Endothelial cell of umbilical vein (primary cell): ENCODE measurements at regions not wholly inside any gene's neighbourhood (a gene's known extent, or its start where the extent isn't known, plus 50 kb on each side); places are given as distances from the start of the nearest gene placed in this dataset.

ENCODE experiments used
- BruUV-seq: library from RNA; stranded (reverse); fragments of 400-500 nt; replicated peaks from 2 replicates; lab custom pipeline; 2021; lab: Mats Ljungman, UMichigan
- CTCF ChIA-PET: fragments of 300-600, 350-600 bp; sonication (Branson Sonifier 250); formaldehyde crosslinking; loops from one replicate; lab custom pipeline; 2021; ENCODE audit warnings: antibody characterized with exemption, inconsistent platforms; lab: Charles Lee
- POLR2A ChIA-PET: fragments of 300-600, 350-600 bp; sonication (Branson Sonifier 250); formaldehyde crosslinking; loops from one replicate; lab custom pipeline; 2021; ENCODE audit warnings: antibody characterized with exemption, inconsistent platforms; lab: Charles Lee
- DNase-seq: peaks from one replicate; pipeline ENCODE4 v3.0.0-alpha.2; 2011; ENCODE audit warnings: low read depth, low spot score
- FAIRE-seq: peaks from 2 replicates; lab custom pipeline; 2011; peaks lifted over from hg19 to GRCh38; lab: Jason Lieb, UNC
- H2AFZ ChIP-seq: 2 replicates; pipeline ENCODE4 v1.6.0; 2012; ENCODE audit warnings: low read depth, low read length, control low read depth, inconsistent platforms
- H3K27ac ChIP-seq: 2 replicates; pipeline ENCODE4 v1.5.1; 2011; ENCODE audit warnings: low read depth, mild to moderate bottlenecking, control low read depth, low read length, moderate library complexity; ENCODE audit not compliant: insufficient read depth
- H3K27me3 ChIP-seq, 2 experiments: 2 replicates each; pipeline versions ENCODE4 v1.6.0 to v1.6.1; 2011; ENCODE audit warnings: low read length in 2 of 2, mixed read lengths in 1 of 2; ENCODE audit not compliant: control insufficient read depth in 2 of 2, insufficient read depth in 2 of 2
- H3K36me3 ChIP-seq, 2 experiments: 2 replicates in 1 of 2; 3 replicates in 1 of 2; pipeline ENCODE4 v1.5.1; 2011; ENCODE audit warnings: low read length in 2 of 2, mild to moderate bottlenecking in 1 of 2, moderate library complexity in 1 of 2; ENCODE audit not compliant: control insufficient read depth in 2 of 2, insufficient read depth in 2 of 2; ENCODE audit errors: extremely low read depth in 1 of 2
- H3K4me1 ChIP-seq: 3 replicates; pipeline ENCODE4 v1.5.1; 2011; ENCODE audit warnings: mild to moderate bottlenecking, low read length; ENCODE audit not compliant: control insufficient read depth, insufficient read depth; ENCODE audit errors: extremely low read depth
- H3K4me2 ChIP-seq: 2 replicates; pipeline ENCODE4 v1.6.1; 2011; ENCODE audit warnings: low read length, control low read depth, mixed read lengths; ENCODE audit not compliant: insufficient read depth
- H3K4me3 ChIP-seq, 3 experiments: fragments of 200-600 bp in 1 of 3; sonication (generic), shearing (Covaris generic) in 1 of 3; replicated peaks in 1 of 3; 2 replicates each; pipeline ENCODE4 v1.5.1; 2011 to 2016; ENCODE audit warnings: control low read depth in 3 of 3, low read length in 3 of 3, mild to moderate bottlenecking in 2 of 3, inconsistent platforms in 1 of 3, low read depth in 1 of 3, moderate library complexity in 1 of 3; ENCODE audit not compliant: insufficient read depth in 1 of 3
- H3K79me2 ChIP-seq: 2 replicates; pipeline ENCODE4 v1.6.0; 2012; ENCODE audit warnings: low read length, inconsistent platforms; ENCODE audit not compliant: control insufficient read depth, insufficient read depth
- H3K9ac ChIP-seq: replicated peaks from 2 replicates; pipeline ENCODE3; 2011; ENCODE audit warnings: low read length, control low read depth; ENCODE audit not compliant: insufficient read depth; ENCODE audit errors: extremely low read depth
- H3K9me1 ChIP-seq: replicated peaks from 3 replicates; pipeline ENCODE4 v1.6.0; 2011; ENCODE audit warnings: mild to moderate bottlenecking, low read length; ENCODE audit not compliant: control insufficient read depth, insufficient read depth; ENCODE audit errors: extremely low read depth
- H3K9me3 ChIP-seq: replicated peaks from 2 replicates; pipeline ENCODE4 v1.5.1; 2012; ENCODE audit warnings: low read length, inconsistent platforms; ENCODE audit not compliant: control insufficient read depth, insufficient read depth
- H4K20me1 ChIP-seq: replicated peaks from 2 replicates; pipeline ENCODE3; 2011; ENCODE audit warnings: mild to moderate bottlenecking, low read length; ENCODE audit not compliant: control insufficient read depth, insufficient read depth; ENCODE audit errors: extremely low read depth
- MYC ChIP-seq: IDR thresholded peaks from one replicate; pipeline ENCODE4 v1.6.1; 2011; ENCODE audit warnings: mild to moderate bottlenecking, low read depth, low read length
- POLR2A ChIP-seq: IDR thresholded peaks from 2 replicates; pipeline ENCODE4 v1.6.1; 2012; ENCODE audit warnings: low read depth, mild to moderate bottlenecking, control low read depth, low read length
- dilution Hi-C: fragments of 300-500 bp; cut with MboI; formaldehyde crosslinking; loops from one replicate; pipeline ENCODE4 v1.15.0; 2019; ENCODE audit warnings: low sequenced_read_pairs; ENCODE audit not compliant: extremely low pct_ligation_motif_present
- intact Hi-C: fragments of 100-400 bp; cut with micrococcal nuclease; formaldehyde crosslinking; loops from one replicate; pipeline ENCODE4 v1.10.0; 2022
- TF ChIP-seq, protein P1 (sequence below), 2 donors: IDR thresholded peaks; 1 replicate in 1 of 2; 2 replicates in 1 of 2; pipeline ENCODE4 v1.5.1; 2011; ENCODE audit warnings: low read length in 2 of 2, mild to moderate bottlenecking in 2 of 2, moderate library complexity in 2 of 2, control low read depth in 1 of 2, inconsistent platforms in 1 of 2, low read depth in 1 of 2; ENCODE audit not compliant: insufficient read depth in 1 of 2; ENCODE audit errors: extremely low read depth in 1 of 2

DNA sequence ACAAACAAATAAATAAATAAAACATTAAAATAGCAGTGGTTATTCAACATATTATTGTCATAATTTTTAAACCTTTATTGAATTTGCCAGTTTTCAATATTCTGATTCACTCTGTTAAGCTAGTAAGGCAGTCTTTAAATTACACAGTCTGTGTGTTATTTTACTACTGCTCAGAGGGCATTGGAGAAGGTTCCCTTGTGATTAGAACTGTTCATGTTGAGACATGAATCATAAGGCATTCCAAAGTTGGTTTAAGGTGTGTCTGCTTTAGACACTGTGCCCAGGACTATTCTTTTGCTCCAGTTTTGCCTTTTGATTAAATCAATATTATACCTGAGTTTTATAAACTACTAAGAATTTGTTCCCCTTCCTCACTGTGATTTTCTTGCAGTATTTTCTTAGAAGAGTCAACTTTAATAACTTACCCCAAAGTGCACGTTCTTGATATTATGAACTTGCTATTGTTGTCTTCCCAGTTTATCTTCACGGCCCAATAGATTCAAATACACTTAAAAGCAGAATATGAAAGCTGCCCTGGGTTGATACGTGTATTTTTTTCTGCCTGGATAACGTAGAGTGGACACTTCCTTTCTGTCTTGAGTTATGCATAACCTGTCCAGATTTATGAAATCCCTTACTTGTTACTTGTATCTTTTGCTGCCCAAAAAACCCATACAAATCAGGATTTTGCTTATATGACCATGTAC is 105.3 kb upstream of the BCAT1 start:
- H3K9me1 ChIP-seq = no peaks in the 10 kb centered on the region
- H3K4me1 ChIP-seq = no peaks in the 10 kb centered on the region
- DNase-seq (no peak), FAIRE-seq (no peak)
- no peak overlapping the region for H3K27ac ChIP-seq
- H3K27me3 ChIP-seq = peaks cover 2 to 3% of the 10 kb centered on the region in 2 experiments
- H3K79me2 ChIP-seq = no peaks in the 10 kb centered on the region
- ChIA-PET CTCF (interaction anchor here (1.5 kb wide), 1 partner anchor 29 kb away, joined by 4 read pairs; no protein-coding TSS in a partner anchor), POLR2A (no interaction called here)
- H2AFZ ChIP-seq = no peak overlapping the region
- H4K20me1 ChIP-seq = no peaks in the 10 kb centered on the region
- H3K4me2 ChIP-seq = no peak overlapping the region
- no peak overlapping the region for H3K4me3 ChIP-seq
- H3K36me3 ChIP-seq = no peaks in the 10 kb centered on the region
- H3K9me3 ChIP-seq = no peaks in the 10 kb centered on the region
- H3K9ac ChIP-seq = no peak overlapping the region
- no TSS peak for BruUV-seq
- intact Hi-C loops = no loop called here
- dilution Hi-C loops = no loop called here
- no peak for TF ChIP-seq POLR2A
- TF ChIP-seq, protein P1, sequence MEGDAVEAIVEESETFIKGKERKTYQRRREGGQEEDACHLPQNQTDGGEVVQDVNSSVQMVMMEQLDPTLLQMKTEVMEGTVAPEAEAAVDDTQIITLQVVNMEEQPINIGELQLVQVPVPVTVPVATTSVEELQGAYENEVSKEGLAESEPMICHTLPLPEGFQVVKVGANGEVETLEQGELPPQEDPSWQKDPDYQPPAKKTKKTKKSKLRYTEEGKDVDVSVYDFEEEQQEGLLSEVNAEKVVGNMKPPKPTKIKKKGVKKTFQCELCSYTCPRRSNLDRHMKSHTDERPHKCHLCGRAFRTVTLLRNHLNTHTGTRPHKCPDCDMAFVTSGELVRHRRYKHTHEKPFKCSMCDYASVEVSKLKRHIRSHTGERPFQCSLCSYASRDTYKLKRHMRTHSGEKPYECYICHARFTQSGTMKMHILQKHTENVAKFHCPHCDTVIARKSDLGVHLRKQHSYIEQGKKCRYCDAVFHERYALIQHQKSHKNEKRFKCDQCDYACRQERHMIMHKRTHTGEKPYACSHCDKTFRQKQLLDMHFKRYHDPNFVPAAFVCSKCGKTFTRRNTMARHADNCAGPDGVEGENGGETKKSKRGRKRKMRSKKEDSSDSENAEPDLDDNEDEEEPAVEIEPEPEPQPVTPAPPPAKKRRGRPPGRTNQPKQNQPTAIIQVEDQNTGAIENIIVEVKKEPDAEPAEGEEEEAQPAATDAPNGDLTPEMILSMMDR (IDR thresholded peaks at IDR 0.05; ENCODE audit: extremely low read depth in 1 of 2, insufficient read depth in 1 of 2, low read depth in 1 of 2, low read length in 2 of 2) = no peak

DNA sequence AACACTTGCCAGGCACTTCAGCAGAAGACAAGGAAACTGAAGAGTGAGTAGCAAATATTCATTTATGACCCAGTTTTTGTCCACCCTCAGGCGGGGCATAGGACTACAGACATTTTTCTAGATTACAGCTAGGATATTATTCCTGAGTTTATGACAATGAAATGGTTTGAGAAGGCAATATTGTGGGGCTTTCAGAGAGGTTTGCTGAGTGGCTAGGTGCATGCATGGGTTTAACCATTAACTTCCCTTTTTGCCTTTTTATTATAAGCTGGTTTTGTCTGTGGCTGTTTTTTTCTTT is 104.0 kb upstream of the BCAT1 start:
- DNase-seq (no peak), FAIRE-seq (no peak)
- H3K9me3 ChIP-seq = no peaks in the 10 kb centered on the region
- no peaks in the 10 kb centered on the region for H3K79me2 ChIP-seq
- no peak overlapping the region for H2AFZ ChIP-seq
- H4K20me1 ChIP-seq = no peaks in the 10 kb centered on the region
- H3K4me1 ChIP-seq = no peaks in the 10 kb centered on the region
- TF ChIP-seq MYC = no peak
- peaks cover 2 to 3% of the 10 kb centered on the region in 2 experiments for H3K27me3 ChIP-seq
- no peaks in the 10 kb centered on the region for H3K36me3 ChIP-seq
- POLR2A ChIA-PET = no interaction called here
- H3K9me1 ChIP-seq = no peaks in the 10 kb centered on the region
- intact Hi-C loops = no loop called here
- CTCF ChIA-PET = interaction anchor here (1.2 to 1.8 kb wide), 3 partner anchors 15 to 102 kb away, joined by 3 to 5 read pairs (median 4); no protein-coding TSS in a partner anchor
- no peak overlapping the region for H3K4me3 ChIP-seq
- H3K9ac ChIP-seq = no peak overlapping the region
- no peak overlapping the region for H3K27ac ChIP-seq
- BruUV-seq = no TSS peak
- H3K4me2 ChIP-seq = no peak overlapping the region
- dilution Hi-C loops = no loop called here
